ENCODE measurements at regions not wholly inside any gene's neighbourhood (a gene's known extent, or its start where the extent isn't known, plus 50 kb on each side); places are given as distances from the start of the nearest gene placed in this dataset.

- TF ChIP-seq RARB (CRISPR knock-in tag; IDR thresholded peaks at IDR 0.05): no peak
- no peak for TF ChIP-seq ZFP3 (CRISPR knock-in tag; IDR thresholded peaks at IDR 0.05)
- no peak for TF ChIP-seq SNAI2 (CRISPR knock-in tag; IDR thresholded peaks at IDR 0.05)
- TF ChIP-seq PATZ1 (CRISPR knock-in tag; IDR thresholded peaks at IDR 0.05; ENCODE audit: borderline replicate concordance): no peak
Measured at GRCh38 chr2:60313470-60314172, 239.8 kb downstream of the BCL11A start.
